Spleen (tissue), 11 donors: ENCODE measurements at regions not wholly inside any gene's neighbourhood (a gene's known extent, or its start where the extent isn't known, plus 50 kb on each side); places are given as distances from the start of the nearest gene placed in this dataset.

Source experiments
- DNase-seq: peaks from one replicate; pipeline ENCODE4 v3.0.0-alpha.2; 2020
- H3K27ac ChIP-seq, 8 donors: fragments of 200-600 bp; sonication (generic) in 7 of 8; 1 replicate in 4 of 8; 2 replicates in 4 of 8; pipeline versions ENCODE4 v1.5.0 to v1.8.0; 2016 to 2021; ENCODE audit warnings: inconsistent platforms in 4 of 8, mild to moderate bottlenecking in 4 of 8, moderate library complexity in 1 of 8
- H3K27me3 ChIP-seq, 7 donors: fragments of 200-600 bp; sonication (generic) in 6 of 7; replicated peaks in 1 of 7; 1 replicate in 4 of 7; 2 replicates in 3 of 7; pipeline versions ENCODE4 v1.5.0 to v1.8.0; 2016 to 2021; ENCODE audit warnings: inconsistent platforms in 3 of 7, mild to moderate bottlenecking in 1 of 7
- H3K36me3 ChIP-seq, 6 donors: fragments of 200-600 bp; sonication (generic) in 5 of 6; 1 replicate in 4 of 6; 2 replicates in 2 of 6; pipeline versions ENCODE4 v1.5.0 to v1.8.0; 2016 to 2021; ENCODE audit warnings: inconsistent platforms in 2 of 6
- H3K4me1 ChIP-seq, 6 donors: fragments of 200-600 bp; sonication (generic) in 5 of 6; 1 replicate in 3 of 6; 2 replicates in 3 of 6; pipeline versions ENCODE4 v1.5.0 to v1.8.0; 2016 to 2021; ENCODE audit warnings: inconsistent platforms in 3 of 6
- H3K4me3 ChIP-seq, 8 donors: fragments of 200-600 bp; sonication (generic) in 7 of 8; 1 replicate in 4 of 8; 2 replicates in 4 of 8; pipeline versions ENCODE4 v1.5.0 to v1.8.0; 2016 to 2021; ENCODE audit warnings: inconsistent platforms in 4 of 8, mild to moderate bottlenecking in 4 of 8, moderate library complexity in 2 of 8
- H3K9me3 ChIP-seq, 8 donors: fragments of 200-600 bp; sonication (generic) in 7 of 8; 1 replicate in 4 of 8; 2 replicates in 4 of 8; pipeline versions ENCODE4 v1.5.0 to v1.8.0; 2016 to 2021; ENCODE audit warnings: inconsistent platforms in 4 of 8
- POLR2A ChIP-seq, 3 donors: fragments of 450-650 bp; IDR thresholded peaks; one replicate each; pipeline ENCODE4 v1.5.1; 2017; ENCODE audit warnings: antibody characterized with exemption in 3 of 3, mild to moderate bottlenecking in 1 of 3
- POLR2AphosphoS5 ChIP-seq, 3 donors: sonication (generic); formaldehyde crosslinking; IDR thresholded peaks; one replicate each; pipeline ENCODE4 v1.5.1; 2017; ENCODE audit warnings: antibody characterized with exemption in 3 of 3
- WGBS, 5 donors: extraction: QIAGEN DNeasy Blood & Tissue Kit in 3 of 5; methylation state at CpG; one replicate each; pipeline versions ENCODE4 v1.1.5 to v1.1.7; 2013 to 2018; 5-methylcytosine and 5-hydroxymethylcytosine counted together
- intact Hi-C: fragments of 100-400 bp; cut with DNase I; formaldehyde crosslinking; loops from one replicate; pipeline ENCODE4 v1.15.0; 2023; ENCODE audit warnings: low total_unique reads
- TF ChIP-seq, protein P1 (sequence below), 11 experiments: fragments of 200-600 bp in 7 of 11; fragments of 450-650 bp in 4 of 11; sonication (generic) in 4 of 11; IDR thresholded peaks in 8 of 11; conservative IDR thresholded peaks in 3 of 11; 1 replicate in 7 of 11; 2 replicates in 4 of 11; pipeline versions ENCODE4 v1.4.0 to v1.8.0; 2016 to 2021; ENCODE audit warnings: antibody characterized with exemption in 11 of 11, inconsistent platforms in 4 of 11, mild to moderate bottlenecking in 1 of 11
- donor health status: healthy with polysubstance abuse.
- donor health status: DM: no; HTN: no; CAD: no; lungs with moderate emphysema.
- donor health status: DM: no; HTN: no; CAD: no.
- donor health status: Bipolar disorder and iron deficiency.
- donor health status: healthy.
- donor health status: DM: no; HTN: no; CAD: no.
- donor health status: DM: yes; HTN: yes; CAD: no.

- DNase-seq, result no peak
- TF ChIP-seq, protein P1, sequence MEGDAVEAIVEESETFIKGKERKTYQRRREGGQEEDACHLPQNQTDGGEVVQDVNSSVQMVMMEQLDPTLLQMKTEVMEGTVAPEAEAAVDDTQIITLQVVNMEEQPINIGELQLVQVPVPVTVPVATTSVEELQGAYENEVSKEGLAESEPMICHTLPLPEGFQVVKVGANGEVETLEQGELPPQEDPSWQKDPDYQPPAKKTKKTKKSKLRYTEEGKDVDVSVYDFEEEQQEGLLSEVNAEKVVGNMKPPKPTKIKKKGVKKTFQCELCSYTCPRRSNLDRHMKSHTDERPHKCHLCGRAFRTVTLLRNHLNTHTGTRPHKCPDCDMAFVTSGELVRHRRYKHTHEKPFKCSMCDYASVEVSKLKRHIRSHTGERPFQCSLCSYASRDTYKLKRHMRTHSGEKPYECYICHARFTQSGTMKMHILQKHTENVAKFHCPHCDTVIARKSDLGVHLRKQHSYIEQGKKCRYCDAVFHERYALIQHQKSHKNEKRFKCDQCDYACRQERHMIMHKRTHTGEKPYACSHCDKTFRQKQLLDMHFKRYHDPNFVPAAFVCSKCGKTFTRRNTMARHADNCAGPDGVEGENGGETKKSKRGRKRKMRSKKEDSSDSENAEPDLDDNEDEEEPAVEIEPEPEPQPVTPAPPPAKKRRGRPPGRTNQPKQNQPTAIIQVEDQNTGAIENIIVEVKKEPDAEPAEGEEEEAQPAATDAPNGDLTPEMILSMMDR (IDR thresholded peaks at IDR 0.05 in 8 of 11, conservative IDR thresholded peaks at IDR 0.05 in 3 of 11), result no peak
- TF ChIP-seq POLR2A (IDR thresholded peaks at IDR 0.05) (no peak), POLR2AphosphoS5 (IDR thresholded peaks at IDR 0.05) (no peak)
- Histone ChIP-seq H3K4me3 (peak overlapping the region in 1 of 8 donors; percentile 47), H3K9me3 (no peaks in the 10 kb centered on the region), H3K27me3 (peaks cover 0 to 4% (median 0%) of the 10 kb centered on the region in 7 donors), H3K4me1 (peaks cover 36 to 63% (median 54%) of the 10 kb centered on the region in 6 donors), H3K36me3 (no peaks in the 10 kb centered on the region), H3K27ac (peak overlapping the region in 6 of 8 donors; percentile 23 to 86 (median 76))
- intact Hi-C loops, result no loop called here
- 60 to 67% (median 64%) methylated on average over 3 of the region's 3 CpGs for WGBS, 5 donors
Measured at GRCh38 chr15:69669446-69669845, 216.8 kb downstream of the RPLP1 start.

GRCh38 chr15:69673291-69673881, 220.8 kb downstream of the RPLP1 start:
- no peak overlapping the region for H3K27ac ChIP-seq
- no peaks in the 10 kb centered on the region for H3K36me3 ChIP-seq
- H3K27me3 ChIP-seq, result peaks cover 0 to 9% (median 0%) of the 10 kb centered on the region in 7 donors
- peaks cover 14 to 28% (median 21%) of the 10 kb centered on the region in 6 donors for H3K4me1 ChIP-seq
- intact Hi-C loops, result no loop called here
- no peak for DNase-seq
- H3K9me3 ChIP-seq, result no peaks in the 10 kb centered on the region
- 74 to 85% (median 81%) methylated on average over 10 to 11 of the region's 11 CpGs for WGBS, 5 donors
- no peak for TF ChIP-seq POLR2AphosphoS5 (IDR thresholded peaks at IDR 0.05)
- TF ChIP-seq, protein P1 (IDR thresholded peaks at IDR 0.05 in 8 of 11, conservative IDR thresholded peaks at IDR 0.05 in 3 of 11), result no peak
- TF ChIP-seq POLR2A (IDR thresholded peaks at IDR 0.05), result no peak
- H3K4me3 ChIP-seq, result no peak overlapping the region

DNA sequence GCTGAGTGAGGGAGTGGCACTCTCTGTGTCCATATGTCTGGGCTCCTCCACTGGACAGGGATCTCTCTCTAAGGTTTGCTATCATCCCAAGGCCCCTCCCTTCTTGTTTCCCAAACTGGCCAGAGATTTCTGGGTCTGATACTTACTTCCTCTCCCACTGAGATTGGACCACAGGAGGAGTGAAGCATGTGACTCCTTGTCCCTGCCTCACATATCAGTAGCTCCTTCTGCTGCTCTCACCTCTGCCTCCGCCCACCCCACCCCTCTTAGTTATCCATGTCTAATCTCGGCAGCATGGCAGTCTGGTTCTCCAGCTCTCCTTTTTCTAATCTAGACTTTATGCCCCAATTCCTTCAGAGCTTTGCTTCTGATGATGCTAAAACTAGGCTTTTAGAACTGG, 223.1 kb downstream of the RPLP1 start:
- H3K36me3 ChIP-seq, result no peaks in the 10 kb centered on the region
- H3K27ac ChIP-seq, result no peak overlapping the region
- H3K4me1 ChIP-seq, result peaks cover 0 to 6% (median 1%) of the 10 kb centered on the region in 6 donors
- H3K9me3 ChIP-seq, result no peaks in the 10 kb centered on the region
- WGBS, 5 donors, result 73 to 90% (median 83%) methylated on average over 2 of the region's 2 CpGs
- no peak for DNase-seq
- H3K4me3 ChIP-seq, result no peak overlapping the region
- H3K27me3 ChIP-seq, result peaks cover 0 to 9% (median 0%) of the 10 kb centered on the region in 7 donors
- intact Hi-C loops, result no loop called here
- TF ChIP-seq POLR2AphosphoS5 (IDR thresholded peaks at IDR 0.05), result no peak
- no peak for TF ChIP-seq POLR2A (IDR thresholded peaks at IDR 0.05)
- TF ChIP-seq, protein P1 (IDR thresholded peaks at IDR 0.05 in 8 of 11, conservative IDR thresholded peaks at IDR 0.05 in 3 of 11), result no peak

DNA sequence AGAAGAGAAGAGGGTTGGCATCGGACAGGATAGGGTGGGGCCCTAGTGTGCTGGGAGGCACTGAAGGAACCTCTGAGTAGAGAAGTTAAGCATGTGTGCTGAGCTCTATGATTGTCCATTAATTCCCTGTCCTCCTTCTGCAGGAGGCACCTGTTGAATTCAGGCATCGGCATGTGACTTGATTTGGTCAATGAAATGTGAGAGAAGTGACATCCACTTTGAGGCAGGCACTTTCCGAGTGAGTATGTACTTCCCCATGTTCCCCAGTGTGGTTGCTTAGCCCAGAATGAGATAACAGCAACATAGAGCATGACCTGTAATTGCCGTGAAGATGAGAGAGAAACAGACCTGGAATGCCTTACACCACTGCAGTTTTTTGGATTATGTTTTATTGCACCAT, 224.8 kb downstream of the RPLP1 start:
- Histone ChIP-seq H3K27ac (no peak overlapping the region), H3K36me3 (no peaks in the 10 kb centered on the region), H3K27me3 (peaks cover 0 to 9% (median 0%) of the 10 kb centered on the region in 7 donors), H3K4me1 (peaks cover 0 to 6% (median 0%) of the 10 kb centered on the region in 6 donors), H3K4me3 (no peak overlapping the region), H3K9me3 (peaks cover 0 to 10% (median 7%) of the 10 kb centered on the region in 8 donors)
- WGBS, 5 donors, result 39 to 59% (median 51%) methylated on average over 4 of the region's 4 CpGs
- intact Hi-C loops, result no loop called here
- DNase-seq, result no peak
- TF ChIP-seq, protein P1 (IDR thresholded peaks at IDR 0.05 in 8 of 11, conservative IDR thresholded peaks at IDR 0.05 in 3 of 11), result no peak
- TF ChIP-seq POLR2A (IDR thresholded peaks at IDR 0.05) (no peak), POLR2AphosphoS5 (IDR thresholded peaks at IDR 0.05) (no peak)
